NT2/D1 (cell line): ENCODE measurements at regions not wholly inside any gene's neighbourhood (a gene's known extent, or its start where the extent isn't known, plus 50 kb on each side); places are given as distances from the start of the nearest gene placed in this dataset.

ENCODE experiments used
- SUZ12 ChIP-seq: IDR thresholded peaks from 2 replicates; pipeline ENCODE4 v1.6.1; 2011; ENCODE audit not compliant: insufficient read length, insufficient read depth; ENCODE audit errors: extremely low read depth
- YY1 ChIP-seq: IDR thresholded peaks from 2 replicates; pipeline ENCODE4 v1.6.1; 2011; ENCODE audit not compliant: insufficient read length, insufficient read depth

DNA sequence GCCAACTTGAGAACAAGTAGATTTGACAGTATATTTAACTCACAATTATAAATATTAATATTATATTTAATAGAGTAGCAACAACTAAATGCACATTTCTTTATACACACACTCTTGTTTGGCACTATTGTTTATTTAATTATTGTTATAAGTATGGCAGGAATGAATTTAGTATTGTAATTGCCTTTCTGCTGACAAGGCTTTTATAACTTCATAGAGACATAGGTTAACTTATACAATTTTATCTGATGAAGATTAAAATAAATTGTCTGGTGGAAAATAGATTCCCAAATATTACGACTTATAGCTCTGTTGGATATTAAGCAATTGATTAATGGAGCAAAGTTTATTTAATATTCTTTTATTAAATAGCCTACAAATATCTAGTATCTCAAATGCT lies 347.9 kb upstream of the CDH19 start:
- TF ChIP-seq SUZ12 (no peak), YY1 (no peak)
